ENCODE measurements at regions not wholly inside any gene's neighbourhood (a gene's known extent, or its start where the extent isn't known, plus 50 kb on each side); places are given as distances from the start of the nearest gene placed in this dataset.

GRCh38 chr10:123509338-123509737, 156.8 kb upstream of the GPR26 start:
- TF ChIP-seq CTCF (IDR thresholded peaks at IDR 0.05; ENCODE audit: low read depth, low read length, missing control alignments) = no peak
- no peak for DNase-seq (ENCODE audit: low read depth)
- in situ Hi-C loops (cut with HindIII; ENCODE audit: low sequenced_read_pairs) = no loop called here
- H3K4me3 ChIP-seq (ENCODE audit: low read depth, low read length) = no peak overlapping the region

GRCh38 chr10:123512901-123513775, 153.0 kb upstream of the GPR26 start:
- no peak for TF ChIP-seq CTCF (IDR thresholded peaks at IDR 0.05; ENCODE audit: low read depth, low read length, missing control alignments)
- DNase-seq (ENCODE audit: low read depth) = no peak
- in situ Hi-C loops (cut with HindIII; ENCODE audit: low sequenced_read_pairs) = no loop called here
- no peak overlapping the region for H3K4me3 ChIP-seq (ENCODE audit: low read depth, low read length)

GRCh38 chr10:123513870-123514269, 152.3 kb upstream of the GPR26 start:
- DNase-seq (ENCODE audit: low read depth) = no peak
- in situ Hi-C loops (cut with HindIII; ENCODE audit: low sequenced_read_pairs) = no loop called here
- no peak overlapping the region for H3K4me3 ChIP-seq (ENCODE audit: low read depth, low read length)
- no peak for TF ChIP-seq CTCF (IDR thresholded peaks at IDR 0.05; ENCODE audit: low read depth, low read length, missing control alignments)

GRCh38 chr10:123514996-123515395, 151.2 kb upstream of the GPR26 start:
- in situ Hi-C loops (cut with HindIII; ENCODE audit: low sequenced_read_pairs) = no loop called here
- no peak overlapping the region for H3K4me3 ChIP-seq (ENCODE audit: low read depth, low read length)
- no peak for DNase-seq (ENCODE audit: low read depth)
- no peak for TF ChIP-seq CTCF (IDR thresholded peaks at IDR 0.05; ENCODE audit: low read depth, low read length, missing control alignments)

GRCh38 chr10:123515661-123516060, 150.5 kb upstream of the GPR26 start:
- TF ChIP-seq CTCF (IDR thresholded peaks at IDR 0.05; ENCODE audit: low read depth, low read length, missing control alignments) = no peak
- in situ Hi-C loops (cut with HindIII; ENCODE audit: low sequenced_read_pairs) = no loop called here
- DNase-seq (ENCODE audit: low read depth) = no peak
- no peak overlapping the region for H3K4me3 ChIP-seq (ENCODE audit: low read depth, low read length)

- no peak for DNase-seq (ENCODE audit: low read depth)
- no peak overlapping the region for H3K4me3 ChIP-seq (ENCODE audit: low read depth, low read length)
- in situ Hi-C loops (cut with HindIII; ENCODE audit: low sequenced_read_pairs) = no loop called here
- TF ChIP-seq CTCF (IDR thresholded peaks at IDR 0.05; ENCODE audit: low read depth, low read length, missing control alignments) = no peak
Observed at GRCh38 chr10:123516291-123516690, 149.9 kb upstream of the GPR26 start.

All from astrocyte of the cerebellum (primary cell).